Liver (tissue), 3 donors: ENCODE measurements at regions not wholly inside any gene's neighbourhood (a gene's known extent, or its start where the extent isn't known, plus 50 kb on each side); places are given as distances from the start of the nearest gene placed in this dataset.

Experiments used
- CTCF ChIP-seq: fragments of 150-350 bp; IDR thresholded peaks from 2 replicates; pipeline ENCODE4 v1.5.1; 2017; ENCODE audit warnings: improper control_type of control experiment, low read depth, low read length; ENCODE audit not compliant: missing input control
- HNF4G ChIP-seq: IDR thresholded peaks from 2 replicates; pipeline ENCODE4 v1.6.1; 2016; ENCODE audit warnings: antibody characterized with exemption
- JUND ChIP-seq, 2 donors: IDR thresholded peaks; 2 replicates each; pipeline ENCODE4 v1.6.1; 2016; ENCODE audit warnings: antibody characterized with exemption in 2 of 2
- SP1 ChIP-seq: IDR thresholded peaks from 2 replicates; pipeline ENCODE4 v1.6.1; 2018; ENCODE audit warnings: antibody characterized with exemption, mild to moderate bottlenecking
- donor health status: healthy.
- donor health status: healthy.

DNA sequence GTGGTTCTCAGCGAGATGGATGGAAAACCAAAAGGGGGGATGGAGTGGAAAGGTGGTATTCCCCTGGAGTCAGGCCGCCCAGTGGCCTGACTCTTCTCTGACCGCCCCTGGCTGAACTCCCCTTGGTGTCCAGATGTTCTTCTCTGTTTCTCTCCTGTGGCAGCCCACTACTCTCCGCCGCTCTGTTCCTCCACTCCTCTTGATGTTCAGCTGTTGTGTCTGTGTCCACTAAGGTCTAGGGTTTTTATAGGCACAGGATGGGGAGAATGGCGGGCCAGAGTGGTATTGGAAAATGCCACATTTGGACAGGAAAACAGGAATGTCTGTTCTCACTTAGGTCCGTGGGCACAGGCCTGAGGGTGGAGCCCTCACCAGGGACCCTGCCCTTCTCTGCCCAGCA is 954.3 kb upstream of the MBL2 start:
- TF ChIP-seq CTCF (no peak), JUND (IDR thresholded peaks at IDR 0.05) (no peak), HNF4G (no peak), SP1 (no peak)
